Parathyroid adenoma (tissue), 2 donors: ENCODE measurements at regions not wholly inside any gene's neighbourhood (a gene's known extent, or its start where the extent isn't known, plus 50 kb on each side); places are given as distances from the start of the nearest gene placed in this dataset.
A peak's percentile ranks its signal among the peaks of the same experiment; 100 is the strongest.
"Not testable (repeated sequence)": the region's sequence is repeated elsewhere in the genome, so short reads cannot be mapped to it uniquely, and the experiment has no call there.

Experiments
- H2AFZ ChIP-seq: fragments of 300-600 bp; sonication (generic); one replicate; pipeline ENCODE4 v1.7.0; 2017; ENCODE audit warnings: antibody characterized with exemption, mild to moderate bottlenecking
- H3K27ac ChIP-seq: fragments of 300-600 bp; sonication (generic); one replicate; pipeline ENCODE4 v1.7.0; 2017
- H3K27me3 ChIP-seq: fragments of 300-600 bp; sonication (generic); one replicate; pipeline ENCODE4 v1.7.0; 2017; ENCODE audit warnings: low read length; ENCODE audit not compliant: control insufficient read depth, insufficient read depth
- H3K36me3 ChIP-seq: fragments of 300-600 bp; sonication (generic); one replicate; pipeline ENCODE4 v1.7.0; 2017; ENCODE audit warnings: low read length; ENCODE audit not compliant: control insufficient read depth, insufficient read depth
- H3K4me1 ChIP-seq: fragments of 300-600 bp; sonication (generic); one replicate; pipeline ENCODE4 v1.7.0; 2017; ENCODE audit warnings: control low read depth
- H3K4me2 ChIP-seq: fragments of 300-600 bp; sonication (generic); one replicate; pipeline ENCODE4 v1.7.0; 2017; ENCODE audit warnings: low read length
- H3K4me3 ChIP-seq: fragments of 300-600 bp; sonication (generic); one replicate; pipeline ENCODE4 v1.7.0; 2017; ENCODE audit warnings: low read depth, low read length
- H3K79me2 ChIP-seq: fragments of 300-600 bp; sonication (generic); one replicate; pipeline ENCODE4 v1.7.0; 2017; ENCODE audit warnings: control low read depth
- H3K9ac ChIP-seq: fragments of 300-600 bp; sonication (generic); one replicate; pipeline ENCODE4 v1.7.0; 2017; ENCODE audit warnings: mild to moderate bottlenecking
- H3K9me3 ChIP-seq: fragments of 300-600 bp; sonication (generic); one replicate; pipeline ENCODE4 v1.7.0; 2017; ENCODE audit warnings: low read length; ENCODE audit not compliant: control insufficient read depth
- TF ChIP-seq, protein P1 (sequence below): fragments of 300-600 bp; sonication (generic); IDR thresholded peaks from one replicate; pipeline ENCODE4 v1.7.0; 2017; ENCODE audit warnings: antibody characterized with exemption, mild to moderate bottlenecking
- donor health status: primary hyperparathyroidism.

DNA sequence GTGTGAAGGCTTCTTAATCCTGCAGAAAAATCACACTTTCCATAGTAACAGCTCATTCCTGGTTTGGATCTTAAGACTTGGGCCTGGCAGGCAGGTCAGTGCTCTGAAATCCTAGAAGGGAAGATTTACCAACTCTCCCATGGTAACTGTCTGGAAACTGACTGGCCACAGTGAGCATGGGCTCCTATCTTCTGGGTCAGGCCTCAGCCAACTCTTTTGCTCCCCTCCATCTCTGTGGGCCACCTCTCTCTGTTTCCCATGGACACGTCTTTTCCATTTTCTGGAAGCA, 86.7 kb downstream of the ACAA2 start:
- Histone ChIP-seq H2AFZ (no peak overlapping the region), H3K4me3 (no peak overlapping the region), H3K4me1 (no peaks in the 10 kb centered on the region), H3K9me3 (no peaks in the 10 kb centered on the region), H3K27me3 (no peaks in the 10 kb centered on the region), H3K9ac (no peak overlapping the region), H3K27ac (no peak overlapping the region), H3K79me2 (no peaks in the 10 kb centered on the region), H3K36me3 (no peaks in the 10 kb centered on the region), H3K4me2 (no peak overlapping the region)
- TF ChIP-seq, protein P1, sequence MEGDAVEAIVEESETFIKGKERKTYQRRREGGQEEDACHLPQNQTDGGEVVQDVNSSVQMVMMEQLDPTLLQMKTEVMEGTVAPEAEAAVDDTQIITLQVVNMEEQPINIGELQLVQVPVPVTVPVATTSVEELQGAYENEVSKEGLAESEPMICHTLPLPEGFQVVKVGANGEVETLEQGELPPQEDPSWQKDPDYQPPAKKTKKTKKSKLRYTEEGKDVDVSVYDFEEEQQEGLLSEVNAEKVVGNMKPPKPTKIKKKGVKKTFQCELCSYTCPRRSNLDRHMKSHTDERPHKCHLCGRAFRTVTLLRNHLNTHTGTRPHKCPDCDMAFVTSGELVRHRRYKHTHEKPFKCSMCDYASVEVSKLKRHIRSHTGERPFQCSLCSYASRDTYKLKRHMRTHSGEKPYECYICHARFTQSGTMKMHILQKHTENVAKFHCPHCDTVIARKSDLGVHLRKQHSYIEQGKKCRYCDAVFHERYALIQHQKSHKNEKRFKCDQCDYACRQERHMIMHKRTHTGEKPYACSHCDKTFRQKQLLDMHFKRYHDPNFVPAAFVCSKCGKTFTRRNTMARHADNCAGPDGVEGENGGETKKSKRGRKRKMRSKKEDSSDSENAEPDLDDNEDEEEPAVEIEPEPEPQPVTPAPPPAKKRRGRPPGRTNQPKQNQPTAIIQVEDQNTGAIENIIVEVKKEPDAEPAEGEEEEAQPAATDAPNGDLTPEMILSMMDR = no peak

DNA sequence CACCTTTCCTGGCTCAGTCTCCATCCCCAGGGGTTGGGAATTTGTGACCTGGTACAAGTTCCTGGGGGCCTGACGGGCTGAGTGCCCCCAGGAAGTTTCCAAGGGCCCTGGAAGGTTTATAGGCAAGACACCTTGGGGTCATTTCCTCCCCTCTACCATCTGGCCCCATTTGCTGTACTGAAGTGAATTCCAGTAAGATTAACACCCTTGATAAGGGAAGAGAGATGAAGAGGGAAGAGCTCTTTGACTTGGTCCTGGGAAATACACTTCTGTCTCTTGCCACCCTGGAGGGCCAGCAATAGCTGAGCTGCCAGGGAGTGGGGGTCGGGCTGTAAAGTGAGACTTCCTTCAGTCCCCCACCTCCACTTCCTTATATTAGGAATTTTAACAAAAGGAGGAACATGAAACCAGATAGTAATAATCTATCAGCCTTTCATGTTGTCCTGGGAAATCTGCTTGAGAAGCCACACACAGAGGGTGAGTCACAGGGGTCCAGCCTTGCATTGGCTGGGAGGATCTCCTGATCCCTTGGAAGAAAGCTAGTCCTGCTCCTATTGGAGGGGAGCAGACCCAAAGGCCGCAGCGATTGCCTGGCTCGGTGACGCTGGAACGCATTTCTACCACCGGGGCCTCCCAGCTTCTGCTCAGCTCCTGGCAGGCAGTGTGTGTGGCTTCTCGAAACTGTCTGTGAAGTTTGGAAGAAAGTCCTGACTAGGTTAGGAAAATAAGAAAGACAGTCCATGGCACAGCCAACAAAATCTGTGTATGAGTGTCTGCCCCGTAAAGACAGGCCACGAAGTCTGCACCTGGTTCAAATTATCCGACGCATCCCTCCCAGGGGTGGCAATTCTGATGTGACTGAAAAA, 87.3 kb downstream of the ACAA2 start:
- Histone ChIP-seq H3K79me2 (no peaks in the 10 kb centered on the region), H3K9ac (no peak overlapping the region), H3K9me3 (no peaks in the 10 kb centered on the region), H2AFZ (no peak overlapping the region), H3K4me1 (no peaks in the 10 kb centered on the region), H3K27ac (no peak overlapping the region), H3K4me2 (no peak overlapping the region), H3K36me3 (no peaks in the 10 kb centered on the region), H3K27me3 (no peaks in the 10 kb centered on the region), H3K4me3 (no peak overlapping the region)
- TF ChIP-seq, protein P1 = no peak

DNA sequence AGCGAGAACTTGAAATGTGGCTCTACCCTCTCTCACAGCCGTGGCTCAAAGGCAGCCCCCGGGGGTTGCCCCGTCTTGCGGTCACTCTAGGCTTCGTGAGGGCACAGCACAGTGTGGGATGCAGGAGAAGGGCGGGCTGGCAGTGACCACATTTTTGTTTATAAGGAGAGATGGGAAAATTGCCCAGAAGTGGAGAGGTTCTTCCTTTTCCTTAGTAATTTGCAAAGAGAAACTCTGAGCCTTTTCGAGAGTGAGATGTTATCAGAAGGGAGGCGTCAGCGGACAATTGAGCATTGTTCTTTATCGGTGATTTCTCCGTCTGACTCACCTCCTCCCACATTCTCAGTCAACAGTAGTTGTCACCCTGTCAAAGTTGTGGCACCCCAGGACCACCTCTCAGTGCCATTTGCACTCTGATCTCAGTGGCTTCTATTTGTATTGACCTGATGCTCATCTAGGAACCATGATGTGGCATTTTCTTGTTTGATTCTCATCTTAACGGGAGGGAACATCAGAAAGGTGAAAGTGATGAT, 89.6 kb downstream of the ACAA2 start:
- Histone ChIP-seq H3K27ac (no peak overlapping the region), H3K79me2 (no peaks in the 10 kb centered on the region), H3K4me1 (no peaks in the 10 kb centered on the region), H3K4me3 (no peak overlapping the region), H3K36me3 (no peaks in the 10 kb centered on the region), H2AFZ (no peak overlapping the region), H3K27me3 (no peaks in the 10 kb centered on the region), H3K4me2 (peak overlapping the region; percentile 34), H3K9me3 (no peaks in the 10 kb centered on the region), H3K9ac (no peak overlapping the region)
- TF ChIP-seq, protein P1 = no peak

DNA sequence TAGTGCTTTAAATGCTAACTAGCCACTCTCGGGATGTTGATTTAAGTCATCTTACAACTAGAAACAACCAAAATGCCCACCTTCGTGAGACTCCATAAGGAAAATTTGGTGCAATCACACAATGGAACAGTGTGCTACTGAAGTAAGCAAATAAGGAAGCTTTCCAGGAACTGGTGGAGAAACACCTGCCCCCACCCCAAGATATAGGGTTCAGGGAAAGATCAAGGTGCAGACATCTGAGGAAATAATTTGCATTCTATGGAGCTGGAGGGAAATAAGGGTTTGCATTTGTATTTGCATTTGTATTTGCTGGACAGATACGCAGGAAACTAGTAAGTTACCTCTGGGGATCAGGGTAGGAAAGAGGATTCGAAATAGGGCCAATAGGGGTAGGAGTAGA, 90.9 kb downstream of the ACAA2 start:
- no peak overlapping the region for H2AFZ ChIP-seq
- H3K27me3 ChIP-seq = no peaks in the 10 kb centered on the region
- H3K4me3 ChIP-seq = no peak overlapping the region
- no peaks in the 10 kb centered on the region for H3K9me3 ChIP-seq
- no peak overlapping the region for H3K27ac ChIP-seq
- H3K4me1 ChIP-seq = no peaks in the 10 kb centered on the region
- no peak overlapping the region for H3K9ac ChIP-seq
- H3K79me2 ChIP-seq = no peaks in the 10 kb centered on the region
- H3K4me2 ChIP-seq = no peak overlapping the region
- H3K36me3 ChIP-seq = no peaks in the 10 kb centered on the region
- TF ChIP-seq, protein P1 = no peak

DNA sequence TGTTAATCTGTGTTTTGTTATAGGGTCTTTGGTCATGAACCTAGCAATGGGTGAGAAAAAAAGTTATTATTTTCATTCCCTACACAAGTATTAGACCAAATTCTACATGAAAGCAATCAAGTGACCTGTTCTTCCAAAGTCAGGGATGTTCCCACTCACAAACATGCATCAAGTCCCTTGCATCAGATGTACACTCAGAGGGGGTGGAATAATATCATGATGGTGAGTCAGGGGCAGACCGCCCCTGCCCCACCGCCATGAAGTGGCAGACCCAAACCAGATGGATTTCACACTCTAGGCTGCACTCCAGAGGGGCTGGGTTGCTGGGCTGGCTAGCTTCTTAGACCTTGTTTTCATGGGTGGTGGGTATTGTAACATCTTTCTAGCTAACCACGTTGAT, 91.4 kb downstream of the ACAA2 start:
- Histone ChIP-seq H3K27me3 (no peaks in the 10 kb centered on the region), H3K9ac (no peak overlapping the region), H3K9me3 (no peaks in the 10 kb centered on the region), H3K27ac (no peak overlapping the region), H3K36me3 (no peaks in the 10 kb centered on the region), H3K4me3 (no peak overlapping the region), H3K79me2 (no peaks in the 10 kb centered on the region), H3K4me1 (no peaks in the 10 kb centered on the region), H3K4me2 (no peak overlapping the region), H2AFZ (no peak overlapping the region)
- TF ChIP-seq, protein P1 = no peak

DNA sequence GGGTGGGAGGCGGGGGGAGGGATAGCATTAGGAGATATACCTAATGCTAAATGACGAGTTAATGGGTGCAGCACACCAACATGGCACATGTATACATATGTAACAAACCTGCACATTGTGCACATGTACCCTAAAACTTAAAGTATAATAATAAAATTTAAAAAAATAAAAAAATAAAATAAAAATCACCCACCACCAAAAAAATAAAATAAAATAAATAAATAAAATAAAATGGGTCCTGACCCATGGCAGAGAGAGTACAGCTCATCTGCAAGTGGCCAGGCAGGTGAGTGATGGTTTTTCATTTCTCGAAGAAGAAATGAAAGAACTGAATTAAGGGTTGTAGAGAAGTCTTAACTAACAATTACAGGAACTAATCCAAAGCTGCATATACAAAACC, 92.4 kb downstream of the ACAA2 start:
- not testable (repeated sequence) for H3K27ac ChIP-seq, H3K79me2 ChIP-seq, H3K9ac ChIP-seq, H3K36me3 ChIP-seq, H3K27me3 ChIP-seq, H2AFZ ChIP-seq, H3K4me1 ChIP-seq, H3K4me2 ChIP-seq, H3K4me3 ChIP-seq, H3K9me3 ChIP-seq
